Left ventricle myocardium inferior (tissue), 1 donor: ENCODE measurements at regions not wholly inside any gene's neighbourhood (a gene's known extent, or its start where the extent isn't known, plus 50 kb on each side); places are given as distances from the start of the nearest gene placed in this dataset.

Source experiments
- DNase-seq: peaks from one replicate; pipeline ENCODE4 v3.0.0-alpha.2; 2020
- H3K27ac ChIP-seq: fragments of 200-600 bp; replicated peaks from 2 replicates; pipeline ENCODE4 v1.8.0; 2021
- H3K27me3 ChIP-seq: fragments of 200-600 bp; 2 replicates; pipeline ENCODE4 v1.8.0; 2021; ENCODE audit warnings: low read depth
- H3K36me3 ChIP-seq: fragments of 200-600 bp; 2 replicates; pipeline ENCODE4 v1.8.0; 2021
- H3K4me1 ChIP-seq: fragments of 200-600 bp; 2 replicates; pipeline ENCODE4 v1.8.0; 2021
- H3K4me3 ChIP-seq: fragments of 200-600 bp; 2 replicates; pipeline ENCODE4 v1.8.0; 2021; ENCODE audit warnings: mild to moderate bottlenecking, moderate library complexity
- H3K9me3 ChIP-seq: fragments of 200-600 bp; replicated peaks from 2 replicates; pipeline ENCODE4 v1.8.0; 2021
- intact Hi-C: fragments of 100-400 bp; cut with micrococcal nuclease; formaldehyde crosslinking; loops from one replicate; pipeline ENCODE4 v1.11.0; 2022
- TF ChIP-seq, protein P1 (sequence below): fragments of 200-600 bp; IDR thresholded peaks from 2 replicates; pipeline ENCODE4 v1.8.0; 2021; ENCODE audit warnings: antibody characterized with exemption, mild to moderate bottlenecking, borderline replicate concordance
- donor health status: DM: no; HTN: yes; CAD: no; lungs with severe emphysema.

DNA sequence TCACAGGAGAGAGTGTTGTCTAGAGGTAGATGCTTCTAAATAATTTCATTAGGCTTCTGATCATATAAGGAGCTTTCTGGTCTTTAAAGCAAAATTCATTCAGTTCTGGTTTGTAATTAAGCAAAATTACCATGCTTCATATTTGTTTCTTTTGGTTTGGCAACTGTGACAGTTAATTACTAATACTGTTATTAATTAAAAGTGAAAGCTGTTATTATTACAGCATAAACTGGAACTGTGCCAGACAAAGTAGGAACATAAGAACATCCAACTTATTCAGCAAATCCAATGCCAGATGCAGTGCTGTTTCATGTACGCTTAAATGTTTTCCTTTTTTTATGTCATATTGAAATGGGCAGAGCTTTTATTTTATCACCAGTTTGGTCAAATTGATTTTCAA lies 70.4 kb upstream of the DAB2 start:
- H3K4me3 ChIP-seq = no peak overlapping the region
- peak overlapping the region; percentile 47 for H3K27ac ChIP-seq
- peaks cover 20% of the 10 kb centered on the region for H3K4me1 ChIP-seq
- TF ChIP-seq, protein P1, sequence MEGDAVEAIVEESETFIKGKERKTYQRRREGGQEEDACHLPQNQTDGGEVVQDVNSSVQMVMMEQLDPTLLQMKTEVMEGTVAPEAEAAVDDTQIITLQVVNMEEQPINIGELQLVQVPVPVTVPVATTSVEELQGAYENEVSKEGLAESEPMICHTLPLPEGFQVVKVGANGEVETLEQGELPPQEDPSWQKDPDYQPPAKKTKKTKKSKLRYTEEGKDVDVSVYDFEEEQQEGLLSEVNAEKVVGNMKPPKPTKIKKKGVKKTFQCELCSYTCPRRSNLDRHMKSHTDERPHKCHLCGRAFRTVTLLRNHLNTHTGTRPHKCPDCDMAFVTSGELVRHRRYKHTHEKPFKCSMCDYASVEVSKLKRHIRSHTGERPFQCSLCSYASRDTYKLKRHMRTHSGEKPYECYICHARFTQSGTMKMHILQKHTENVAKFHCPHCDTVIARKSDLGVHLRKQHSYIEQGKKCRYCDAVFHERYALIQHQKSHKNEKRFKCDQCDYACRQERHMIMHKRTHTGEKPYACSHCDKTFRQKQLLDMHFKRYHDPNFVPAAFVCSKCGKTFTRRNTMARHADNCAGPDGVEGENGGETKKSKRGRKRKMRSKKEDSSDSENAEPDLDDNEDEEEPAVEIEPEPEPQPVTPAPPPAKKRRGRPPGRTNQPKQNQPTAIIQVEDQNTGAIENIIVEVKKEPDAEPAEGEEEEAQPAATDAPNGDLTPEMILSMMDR = no peak
- H3K36me3 ChIP-seq = no peaks in the 10 kb centered on the region
- DNase-seq = no peak
- H3K27me3 ChIP-seq = no peaks in the 10 kb centered on the region
- intact Hi-C loops = no loop called here
- H3K9me3 ChIP-seq = peaks cover 15% of the 10 kb centered on the region

DNA sequence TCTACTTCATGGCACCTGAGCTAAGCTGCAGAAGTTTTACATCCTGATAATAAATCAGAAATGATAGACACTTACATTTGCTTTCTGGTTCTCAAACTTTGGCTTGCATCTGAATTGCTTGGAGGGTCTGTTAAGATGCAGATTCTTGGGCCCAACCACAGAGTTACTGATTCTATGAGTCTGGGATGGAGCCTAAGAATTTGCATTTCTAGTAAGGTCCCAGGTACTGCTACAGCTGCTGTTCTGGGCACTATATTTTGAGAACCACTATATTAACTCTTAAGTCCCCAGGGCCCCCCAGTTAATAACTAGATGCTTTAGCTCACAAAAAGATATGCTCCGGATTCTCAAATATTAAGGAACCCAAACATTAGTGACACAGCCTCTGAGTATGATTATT lies 69.8 kb upstream of the DAB2 start:
- H3K4me3 ChIP-seq = no peak overlapping the region
- DNase-seq = no peak
- intact Hi-C loops = no loop called here
- peak overlapping the region; percentile 47 for H3K27ac ChIP-seq
- peaks cover 22% of the 10 kb centered on the region for H3K9me3 ChIP-seq
- TF ChIP-seq, protein P1 = no peak
- H3K4me1 ChIP-seq = peaks cover 20% of the 10 kb centered on the region
- H3K36me3 ChIP-seq = no peaks in the 10 kb centered on the region
- H3K27me3 ChIP-seq = no peaks in the 10 kb centered on the region

DNA sequence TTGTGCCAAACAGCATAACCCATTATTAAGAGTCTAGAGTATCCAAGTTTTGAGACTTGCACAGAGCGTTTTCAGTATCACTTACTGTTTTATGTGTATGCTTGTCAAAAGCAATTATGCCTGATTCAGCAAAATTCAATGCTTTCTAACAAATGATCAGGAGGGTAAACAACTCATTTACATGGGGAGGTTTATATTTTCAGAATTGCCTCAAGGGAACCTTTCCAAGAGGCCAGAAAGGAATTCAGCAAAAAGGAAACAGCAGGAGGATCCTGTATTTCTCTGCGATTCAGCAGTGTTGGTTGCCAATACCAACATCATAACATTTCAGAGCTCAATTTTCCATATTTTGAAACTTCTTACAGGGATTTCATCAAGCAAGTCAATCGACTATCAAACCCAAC lies 69.3 kb upstream of the DAB2 start:
- peaks cover 20% of the 10 kb centered on the region for H3K4me1 ChIP-seq
- no peaks in the 10 kb centered on the region for H3K36me3 ChIP-seq
- H3K9me3 ChIP-seq = peaks cover 24% of the 10 kb centered on the region
- H3K27me3 ChIP-seq = no peaks in the 10 kb centered on the region
- TF ChIP-seq, protein P1 = no peak
- DNase-seq = no peak
- H3K4me3 ChIP-seq = no peak overlapping the region
- intact Hi-C loops = no loop called here
- H3K27ac ChIP-seq = peak overlapping the region; percentile 47

DNA sequence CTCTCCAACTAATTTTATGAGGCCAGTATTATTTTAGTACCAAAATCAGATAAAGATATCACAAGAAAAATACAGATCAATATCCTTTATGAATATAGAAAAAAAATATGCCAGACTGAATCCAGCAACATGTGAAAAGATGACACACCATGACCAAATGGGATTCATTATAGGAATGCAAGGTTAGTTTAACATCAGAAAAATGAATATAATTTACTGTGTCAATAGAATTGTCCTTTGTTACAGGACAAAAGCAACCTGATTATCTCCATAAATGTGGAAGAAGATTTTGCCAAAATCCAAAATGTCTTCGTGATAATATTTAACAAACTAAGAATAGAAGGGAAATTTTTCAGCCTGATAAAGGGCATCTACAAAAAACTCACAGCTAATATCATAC lies 66.4 kb upstream of the DAB2 start:
- intact Hi-C loops = no loop called here
- no peaks in the 10 kb centered on the region for H3K36me3 ChIP-seq
- H3K27ac ChIP-seq = no peak overlapping the region
- H3K4me1 ChIP-seq = peaks cover 20% of the 10 kb centered on the region
- H3K4me3 ChIP-seq = no peak overlapping the region
- no peaks in the 10 kb centered on the region for H3K27me3 ChIP-seq
- TF ChIP-seq, protein P1 = no peak
- DNase-seq = no peak
- peaks cover 24% of the 10 kb centered on the region for H3K9me3 ChIP-seq

DNA sequence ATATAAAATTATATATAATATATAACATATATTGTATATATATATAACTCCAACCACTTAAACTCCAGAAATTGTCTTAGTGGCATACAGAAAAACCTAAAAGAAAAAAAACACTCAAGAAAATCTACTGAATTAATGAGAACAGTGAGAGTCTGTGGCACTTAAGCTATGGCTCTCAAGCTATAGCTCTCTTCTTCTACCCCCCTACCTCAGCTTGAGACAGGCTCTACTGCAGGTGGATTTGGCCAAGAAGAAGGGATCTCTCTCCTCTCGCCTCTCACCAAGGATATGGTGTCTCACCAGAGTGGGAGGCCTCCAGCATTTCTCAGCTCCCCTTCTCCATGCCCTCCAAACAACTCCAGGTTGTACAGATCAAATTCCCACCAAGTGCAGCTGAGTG lies 64.5 kb upstream of the DAB2 start:
- H3K4me1 ChIP-seq = peaks cover 6% of the 10 kb centered on the region
- no peak overlapping the region for H3K4me3 ChIP-seq
- no peaks in the 10 kb centered on the region for H3K36me3 ChIP-seq
- H3K9me3 ChIP-seq = peaks cover 24% of the 10 kb centered on the region
- no peak overlapping the region for H3K27ac ChIP-seq
- intact Hi-C loops = no loop called here
- TF ChIP-seq, protein P1 = no peak
- H3K27me3 ChIP-seq = no peaks in the 10 kb centered on the region
- DNase-seq = no peak

DNA sequence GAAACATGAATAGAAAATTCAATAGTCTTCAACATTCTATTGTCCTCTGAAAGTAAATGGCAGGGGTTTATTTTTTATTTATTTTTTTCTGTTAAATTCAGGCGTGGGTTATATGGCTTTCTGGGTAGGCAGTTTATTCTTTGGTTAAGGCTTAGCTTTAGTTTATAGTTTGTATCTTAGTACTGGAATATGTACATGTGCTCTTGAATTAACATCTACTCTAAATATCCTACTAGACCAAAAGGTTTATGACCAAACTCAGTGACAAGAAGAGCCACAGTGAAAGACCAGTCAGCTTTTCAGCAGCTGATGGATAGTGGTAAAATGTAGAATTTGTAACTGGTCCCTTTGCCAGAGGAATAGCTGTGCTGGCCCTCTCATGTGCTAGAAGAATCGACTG lies 62.0 kb upstream of the DAB2 start:
- Histone ChIP-seq H3K36me3 (no peaks in the 10 kb centered on the region), H3K4me3 (no peak overlapping the region), H3K9me3 (peaks cover 24% of the 10 kb centered on the region), H3K27ac (no peak overlapping the region), H3K27me3 (no peaks in the 10 kb centered on the region), H3K4me1 (no peaks in the 10 kb centered on the region)
- DNase-seq = no peak
- TF ChIP-seq, protein P1 = no peak
- intact Hi-C loops = no loop called here
